Activated B cell treated with CpG ODN at 0.5 μM for 24 hours (primary cell): ENCODE measurements at regions not wholly inside any gene's neighbourhood (a gene's known extent, or its start where the extent isn't known, plus 50 kb on each side); places are given as distances from the start of the nearest gene placed in this dataset.

Experiments
- ATAC-seq: fragments of 200-7000 bp; cut with Tn5 transposase; one replicate; pipeline ENCODE4 v1.10.0; 2021; ENCODE audit warnings: low read depth, mild to moderate bottlenecking, moderate library complexity
- CTCF ChIA-PET: fragments of 350-600 bp; sonication (Branson Sonifier 250); formaldehyde crosslinking; loops from one replicate; lab custom pipeline; 2021; ENCODE audit warnings: antibody characterized with exemption; lab: Charles Lee
- POLR2A ChIA-PET: fragments of 350-600 bp; sonication (Branson Sonifier 250); formaldehyde crosslinking; loops from one replicate; lab custom pipeline; 2021; ENCODE audit warnings: antibody characterized with exemption; lab: Charles Lee
- DNase-seq: peaks from one replicate; pipeline ENCODE4 v3.0.0; 2022
- H3K27ac Mint-ChIP-seq: one replicate; pipeline ENCODE4 v1.8.0; 2020; ENCODE audit warnings: mixed read lengths
- H3K27me3 Mint-ChIP-seq: one replicate; pipeline ENCODE4 v1.8.0; 2021; ENCODE audit warnings: mixed read lengths
- H3K36me3 Mint-ChIP-seq: one replicate; pipeline ENCODE4 v1.8.0; 2021; ENCODE audit warnings: low read depth, mixed read lengths
- H3K4me1 Mint-ChIP-seq: one replicate; pipeline ENCODE4 v1.8.0; 2021; ENCODE audit warnings: mixed read lengths
- H3K4me3 Mint-ChIP-seq: one replicate; pipeline ENCODE4 v1.8.0; 2020; ENCODE audit warnings: mild to moderate bottlenecking, mixed read lengths
- H3K9me3 Mint-ChIP-seq: one replicate; pipeline ENCODE4 v1.8.0; 2020; ENCODE audit warnings: mixed read lengths
- CTCF ChIP-seq: fragments of 200-600 bp; IDR thresholded peaks from one replicate; pipeline ENCODE4 v1.8.0; 2022; ENCODE audit warnings: antibody characterized with exemption, mild to moderate bottlenecking
- intact Hi-C: fragments of 100-400 bp; cut with micrococcal nuclease; formaldehyde crosslinking; loops from one replicate; pipeline ENCODE4 v1.15.1; 2024

GRCh38 chr5:31064215-31064614, 129.3 kb upstream of the CDH6 start:
- CTCF ChIA-PET = no interaction called here
- no peaks in the 10 kb centered on the region for H3K36me3 Mint-ChIP-seq
- no peak overlapping the region for H3K27ac Mint-ChIP-seq
- H3K9me3 Mint-ChIP-seq = peaks cover 7% of the 10 kb centered on the region
- POLR2A ChIA-PET = no interaction called here
- TF ChIP-seq CTCF = no peak
- no peak for DNase-seq
- no peak overlapping the region for H3K4me3 Mint-ChIP-seq
- no peaks in the 10 kb centered on the region for H3K27me3 Mint-ChIP-seq
- H3K4me1 Mint-ChIP-seq = no peaks in the 10 kb centered on the region
- intact Hi-C loops = no loop called here
- no peak for ATAC-seq

GRCh38 chr5:31062902-31063580, 130.4 kb upstream of the CDH6 start:
- H3K4me3 Mint-ChIP-seq = no peak overlapping the region
- CTCF ChIA-PET = no interaction called here
- intact Hi-C loops = no loop called here

GRCh38 chr5:31059889-31060288, 133.6 kb upstream of the CDH6 start:
- ATAC-seq (no peak), DNase-seq (no peak)
- TF ChIP-seq CTCF = no peak
- Mint-ChIP-seq H3K36me3 (no peaks in the 10 kb centered on the region), H3K27me3 (no peaks in the 10 kb centered on the region), H3K4me1 (no peaks in the 10 kb centered on the region), H3K27ac (no peak overlapping the region), H3K9me3 (peaks cover 9% of the 10 kb centered on the region), H3K4me3 (no peak overlapping the region)
- ChIA-PET POLR2A (no interaction called here), CTCF (no interaction called here)
- intact Hi-C loops = no loop called here

More at GRCh38 chr5:31062902-31063580, 130.4 kb upstream of the CDH6 start:
- H3K36me3 Mint-ChIP-seq = no peaks in the 10 kb centered on the region
- no peak overlapping the region for H3K27ac Mint-ChIP-seq
- TF ChIP-seq CTCF = no peak
- H3K27me3 Mint-ChIP-seq = no peaks in the 10 kb centered on the region
- no peaks in the 10 kb centered on the region for H3K4me1 Mint-ChIP-seq
- POLR2A ChIA-PET = no interaction called here
- no peak for ATAC-seq
- peaks cover 9% of the 10 kb centered on the region for H3K9me3 Mint-ChIP-seq
- DNase-seq = no peak

- Mint-ChIP-seq H3K36me3 (no peaks in the 10 kb centered on the region), H3K9me3 (peaks cover 10% of the 10 kb centered on the region), H3K4me3 (no peak overlapping the region), H3K27me3 (no peaks in the 10 kb centered on the region), H3K27ac (no peak overlapping the region), H3K4me1 (no peaks in the 10 kb centered on the region)
- no peak for TF ChIP-seq CTCF
- ATAC-seq (no peak), DNase-seq (no peak)
- ChIA-PET CTCF (no interaction called here), POLR2A (no interaction called here)
- intact Hi-C loops = no loop called here
These were observed 139.0 kb upstream of the CDH6 start for GRCh38 chr5:31054453-31054852.

GRCh38 chr5:31052937-31053658, 140.4 kb upstream of the CDH6 start:
- CTCF ChIA-PET = no interaction called here
- POLR2A ChIA-PET = no interaction called here
- Mint-ChIP-seq H3K4me1 (no peaks in the 10 kb centered on the region), H3K9me3 (peaks cover 6% of the 10 kb centered on the region), H3K27me3 (no peaks in the 10 kb centered on the region), H3K27ac (no peak overlapping the region), H3K4me3 (no peak overlapping the region), H3K36me3 (no peaks in the 10 kb centered on the region)
- intact Hi-C loops = no loop called here
- ATAC-seq (no peak), DNase-seq (no peak)
- no peak for TF ChIP-seq CTCF
